NCI-H2171 treated with DMSO at 0.1 percent for 48 hours (cell line): ENCODE measurements at regions not wholly inside any gene's neighbourhood (a gene's known extent, or its start where the extent isn't known, plus 50 kb on each side); places are given as distances from the start of the nearest gene placed in this dataset.

Source experiments
- DNase-seq: peaks from one replicate; lab custom pipeline; 2025; lab: John Stamatoyannopoulos, UW

DNA sequence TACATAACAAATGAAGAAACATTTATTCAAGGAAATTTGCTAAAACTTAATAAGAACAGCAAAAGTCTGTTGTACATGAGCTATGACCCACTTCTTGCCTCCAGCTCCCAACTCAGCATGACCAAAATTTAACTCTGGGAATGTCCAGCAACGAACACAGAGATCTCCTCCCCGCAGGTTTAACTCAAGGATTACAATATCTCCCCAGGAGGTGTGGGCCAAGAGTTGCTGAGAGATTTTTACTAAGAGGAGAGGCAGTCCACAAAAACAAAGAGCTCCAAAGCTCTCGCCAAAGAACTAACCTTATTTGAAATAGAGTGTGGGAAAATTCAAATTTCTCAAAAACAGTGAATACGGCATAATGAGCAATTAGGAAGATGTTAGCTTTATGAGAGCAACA lies 318.5 kb downstream of the GRB14 start:
- DNase-seq: no peak

DNA sequence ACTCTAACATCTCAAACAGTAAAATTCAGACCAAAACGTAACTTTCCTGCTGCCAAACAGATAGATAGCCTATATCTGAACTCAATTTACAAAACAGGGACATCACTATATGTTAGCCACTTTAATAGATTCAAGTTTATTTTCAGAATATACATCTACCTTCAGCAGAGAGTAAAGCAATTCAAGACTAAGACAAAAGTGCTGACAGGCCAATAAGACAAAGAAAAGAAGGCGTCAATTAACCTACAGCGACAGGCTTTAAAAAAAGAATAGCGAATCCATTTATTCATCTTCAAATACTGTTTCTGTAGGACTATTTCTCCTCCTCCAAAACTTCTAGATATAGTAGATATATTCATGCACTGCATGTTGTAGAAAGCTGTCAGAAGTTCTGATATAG lies 333.0 kb downstream of the GRB14 start:
- no peak for DNase-seq

DNA sequence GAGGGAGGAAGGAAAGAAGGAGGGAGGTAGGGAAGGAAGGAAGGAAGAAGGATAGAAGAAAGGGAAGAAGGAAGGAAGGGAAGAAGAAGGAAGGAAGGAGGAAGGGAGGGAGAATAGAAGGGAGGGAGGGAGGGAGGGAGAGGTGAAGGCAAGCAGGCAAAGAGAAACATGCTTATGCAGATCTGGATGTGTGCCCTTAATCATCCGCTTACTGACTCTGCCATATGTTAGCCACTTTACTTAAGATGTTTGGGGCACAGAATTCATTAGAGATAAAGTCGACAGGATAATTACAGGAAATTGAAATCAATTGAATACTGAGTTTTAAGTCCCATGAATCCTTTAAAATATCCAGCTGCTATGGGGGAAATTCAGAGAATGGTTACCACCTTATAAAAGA lies 334.2 kb downstream of the GRB14 start:
- DNase-seq: peak; percentile 37

DNA sequence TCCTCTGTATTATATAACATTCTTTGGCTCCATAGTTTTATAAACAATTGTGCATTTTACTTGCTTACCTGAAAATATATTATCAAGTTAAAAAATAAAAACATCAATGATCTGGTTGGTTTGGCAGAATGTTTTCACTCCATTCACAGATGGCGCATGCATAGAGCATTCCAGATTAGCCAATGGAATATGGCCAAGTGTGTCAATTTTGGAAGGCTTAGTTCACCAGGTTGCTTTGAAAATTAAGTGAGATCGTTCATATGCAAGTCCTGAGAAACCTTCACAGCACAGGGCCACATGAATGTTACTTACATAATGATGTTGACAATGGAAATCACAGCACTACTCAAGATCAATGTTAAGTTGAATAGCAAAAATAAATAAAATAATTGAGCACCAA lies 335.7 kb downstream of the GRB14 start:
- DNase-seq: no peak

DNA sequence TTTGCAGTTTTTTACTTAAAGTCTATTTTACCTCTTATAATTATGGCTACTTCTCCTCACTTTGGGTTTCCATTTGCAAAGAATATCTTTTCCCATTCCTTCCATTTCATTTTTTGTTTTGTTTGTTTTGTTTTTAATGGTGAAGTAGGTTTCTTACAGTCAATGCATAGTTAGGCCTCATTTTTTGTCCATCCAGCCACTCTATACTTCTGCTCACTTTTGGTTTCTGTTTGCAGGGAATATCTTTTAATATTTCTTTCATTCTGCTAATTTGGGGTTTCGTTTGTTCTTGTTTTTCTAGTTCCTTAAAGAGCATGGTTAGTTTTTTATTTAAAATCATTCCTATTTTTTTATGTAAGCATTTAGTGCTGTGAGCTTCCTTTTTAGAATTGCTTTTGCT lies 339.4 kb downstream of the GRB14 start:
- DNase-seq: no peak

DNA sequence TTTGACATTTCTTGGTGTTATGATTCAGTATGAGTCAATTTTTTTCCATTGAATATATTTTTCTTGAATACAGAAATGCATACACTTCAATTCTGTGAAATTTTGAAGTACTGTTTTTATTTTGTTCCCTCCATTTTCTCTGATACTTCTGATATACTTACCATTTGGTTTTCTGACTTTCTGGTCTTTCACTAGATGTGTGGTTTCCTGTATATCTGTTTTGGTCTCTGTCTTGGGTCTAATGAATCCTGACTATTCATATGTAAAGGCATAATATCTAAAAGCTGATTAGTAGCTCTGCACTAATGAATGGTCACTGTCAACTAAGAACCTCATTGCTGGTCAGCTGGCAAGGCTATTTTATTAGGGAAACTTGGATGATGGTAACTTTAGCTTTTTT lies 345.6 kb downstream of the GRB14 start:
- DNase-seq: no peak

DNA sequence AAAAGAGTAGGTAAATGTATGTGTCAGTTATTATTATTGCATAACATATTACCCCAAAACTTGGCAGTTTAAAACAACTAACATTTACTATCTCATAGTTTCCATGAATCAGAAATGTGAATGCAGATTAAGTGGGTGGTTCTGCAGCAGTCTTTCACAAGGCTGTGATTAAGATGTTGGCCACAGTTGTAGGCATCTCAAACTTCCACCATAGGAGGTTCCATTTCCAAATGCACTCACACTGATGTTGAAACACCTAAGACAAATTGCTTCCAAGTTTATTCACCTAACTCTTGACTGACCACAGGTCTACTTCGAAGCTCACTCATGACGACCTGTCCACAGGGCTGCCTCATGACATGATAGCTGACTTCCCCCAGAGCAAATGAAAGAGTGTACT lies 360.8 kb downstream of the GRB14 start:
- no peak for DNase-seq

DNA sequence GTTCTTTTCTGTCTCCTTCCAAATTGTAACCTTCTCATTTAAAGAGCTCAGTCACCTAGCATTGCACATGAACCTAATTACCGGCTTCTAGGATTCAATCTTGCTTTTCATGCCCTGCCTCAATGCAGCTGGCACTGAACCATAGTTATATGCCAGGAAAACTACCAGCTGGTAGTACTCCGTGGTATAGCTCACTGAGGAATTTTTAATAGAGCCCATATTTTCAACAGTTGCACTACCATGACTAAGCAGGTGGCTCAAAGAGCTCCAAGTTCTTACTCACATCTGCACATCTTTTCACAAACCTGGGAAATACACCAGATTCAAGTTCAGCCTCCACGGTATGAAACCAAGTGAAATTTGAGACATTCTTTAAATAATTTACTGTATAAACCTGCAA lies 363.5 kb downstream of the GRB14 start:
- DNase-seq: no peak

DNA sequence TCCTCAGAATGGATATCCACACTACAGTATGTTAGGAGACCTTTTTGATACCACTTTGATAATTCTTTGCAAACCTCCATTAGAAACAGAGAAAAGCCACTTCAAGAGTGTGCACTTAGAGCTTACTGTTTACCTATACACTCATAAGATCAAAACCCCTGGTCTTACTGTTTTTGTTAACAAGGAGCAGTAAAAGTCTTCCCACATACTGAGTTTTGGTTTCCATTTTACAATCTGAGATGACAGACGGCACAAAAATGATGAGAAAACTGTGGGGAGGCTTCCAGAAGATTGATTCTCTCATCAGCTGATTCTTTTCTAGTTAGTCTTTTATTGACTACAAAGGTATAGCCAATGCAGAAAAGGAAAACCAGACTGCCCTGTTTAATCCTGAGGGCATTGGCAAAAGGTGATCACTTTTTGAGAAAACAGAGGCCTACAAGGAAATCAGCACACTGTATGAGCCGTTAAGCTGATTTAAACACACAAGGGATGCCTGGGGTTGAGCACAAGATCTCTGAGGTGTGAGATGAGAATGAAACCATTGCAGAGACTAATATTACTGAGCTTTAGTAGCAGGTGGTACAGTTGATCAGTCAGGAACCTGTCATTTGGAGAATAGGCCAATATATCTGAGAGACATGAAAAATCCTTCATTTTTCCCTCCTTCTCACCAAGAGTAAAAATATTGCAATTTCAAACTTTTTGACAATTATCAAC lies 368.6 kb downstream of the GRB14 start:
- no peak for DNase-seq

DNA sequence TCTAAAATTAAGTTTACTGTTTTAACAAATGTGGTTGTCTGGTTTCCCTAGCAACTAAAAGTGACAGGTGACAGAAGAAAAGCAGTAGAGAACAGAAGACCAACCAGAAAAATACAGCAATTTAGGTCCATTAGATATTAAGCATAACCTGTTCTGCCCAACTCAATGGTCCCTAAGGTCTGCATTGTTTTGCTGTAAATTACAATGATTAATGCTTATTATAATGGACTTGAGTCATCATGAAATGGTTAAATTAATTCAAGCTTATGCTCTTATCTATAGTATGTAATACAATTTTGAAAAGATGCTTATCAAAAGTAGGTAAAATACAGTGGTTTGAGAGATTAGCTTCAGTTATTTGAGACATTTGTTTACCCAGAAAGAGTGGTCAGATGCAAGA lies 378.0 kb downstream of the GRB14 start:
- DNase-seq: no peak

DNA sequence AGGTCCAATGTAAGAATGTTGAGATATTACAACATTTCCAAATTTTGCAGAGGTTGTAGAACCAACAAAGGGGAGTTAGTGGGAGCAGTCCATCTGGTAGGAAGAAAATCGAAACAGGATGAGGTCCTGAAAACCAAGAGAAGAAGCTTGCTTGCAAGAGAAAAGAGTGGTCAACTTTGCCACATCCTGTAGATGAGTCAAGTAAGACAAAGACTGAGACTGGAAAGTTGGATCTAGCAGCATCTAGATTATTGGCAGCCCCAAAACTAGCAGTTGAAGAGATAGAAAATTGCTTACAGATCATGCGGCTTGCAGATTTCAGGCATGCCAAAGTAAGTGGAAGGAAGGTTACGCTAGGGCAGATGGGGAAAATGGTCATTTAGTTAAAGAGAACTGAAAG lies 378.9 kb downstream of the GRB14 start:
- DNase-seq: no peak

DNA sequence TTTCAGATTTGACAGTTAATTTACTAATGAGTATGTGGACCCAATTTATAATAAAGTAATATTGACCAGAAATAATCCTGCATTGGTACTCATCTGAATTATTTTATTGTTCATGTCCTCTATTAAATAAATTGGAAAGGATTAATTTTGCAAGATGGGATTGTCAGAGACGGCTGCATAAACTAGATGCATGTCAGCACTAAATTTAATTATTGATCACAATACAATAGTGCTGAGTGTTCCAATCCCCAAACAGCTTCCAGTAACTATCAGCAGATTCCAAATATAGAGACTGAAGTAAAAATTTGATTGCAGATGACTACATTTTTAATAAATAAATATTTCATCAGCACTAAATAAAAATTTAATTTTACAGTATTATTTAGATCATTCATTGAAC lies 387.2 kb downstream of the GRB14 start:
- no peak for DNase-seq

DNA sequence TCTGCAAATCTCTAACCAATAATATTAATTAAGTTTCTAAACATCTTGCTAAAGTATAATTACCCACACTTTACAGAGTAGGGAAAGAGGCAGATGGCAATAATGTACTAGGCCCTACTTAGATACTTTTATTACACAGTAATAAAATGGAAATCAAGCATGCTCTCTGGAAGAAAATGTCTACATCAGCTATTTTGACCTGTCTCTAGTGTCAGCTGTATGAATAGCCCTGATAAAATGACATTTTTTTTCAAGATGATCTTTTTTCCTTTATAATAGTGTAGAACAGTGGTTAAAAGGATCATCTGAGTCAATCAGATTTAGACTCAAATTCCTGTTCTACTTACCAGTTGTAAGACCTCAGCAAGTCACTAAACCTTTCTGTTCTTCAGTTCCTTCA lies 397.3 kb downstream of the GRB14 start:
- DNase-seq: no peak

DNA sequence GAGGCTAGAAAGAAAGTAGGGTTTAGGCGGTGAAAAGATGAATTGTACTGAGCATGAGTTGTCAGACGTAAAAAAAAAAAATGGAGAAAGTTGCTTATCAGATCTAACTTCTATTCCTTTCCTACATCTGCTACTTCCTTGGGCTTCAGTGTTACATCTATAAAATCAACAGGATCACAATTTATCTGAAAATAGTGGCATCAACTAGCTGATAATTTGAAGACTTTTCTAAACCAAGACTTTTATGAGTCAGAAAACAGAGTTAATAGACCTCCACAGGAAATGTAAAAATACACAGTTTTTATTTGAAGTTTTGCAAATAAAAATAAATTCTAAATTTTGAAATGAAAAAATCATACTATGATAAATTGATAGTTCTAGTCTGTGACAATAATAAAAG lies 399.8 kb downstream of the GRB14 start:
- no peak for DNase-seq

DNA sequence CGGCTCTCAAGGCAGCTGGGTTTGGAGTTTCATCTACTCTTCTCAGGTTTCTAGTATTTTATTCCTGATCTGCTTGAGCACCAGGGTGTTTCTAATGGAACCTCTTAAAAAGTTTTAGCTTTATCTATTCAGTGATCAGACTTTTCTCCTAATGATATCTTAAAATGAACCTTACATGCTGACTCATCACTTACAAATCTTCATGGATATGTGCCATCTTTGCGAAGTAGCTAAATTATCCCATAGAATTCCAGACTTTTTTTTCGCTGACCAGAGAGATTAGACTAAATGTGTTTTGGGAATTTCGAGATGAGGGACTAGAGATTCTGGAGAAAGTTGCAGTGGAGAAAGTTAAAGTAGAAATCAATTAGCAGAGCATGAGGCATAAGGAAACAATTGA lies 401.0 kb downstream of the GRB14 start:
- no peak for DNase-seq

DNA sequence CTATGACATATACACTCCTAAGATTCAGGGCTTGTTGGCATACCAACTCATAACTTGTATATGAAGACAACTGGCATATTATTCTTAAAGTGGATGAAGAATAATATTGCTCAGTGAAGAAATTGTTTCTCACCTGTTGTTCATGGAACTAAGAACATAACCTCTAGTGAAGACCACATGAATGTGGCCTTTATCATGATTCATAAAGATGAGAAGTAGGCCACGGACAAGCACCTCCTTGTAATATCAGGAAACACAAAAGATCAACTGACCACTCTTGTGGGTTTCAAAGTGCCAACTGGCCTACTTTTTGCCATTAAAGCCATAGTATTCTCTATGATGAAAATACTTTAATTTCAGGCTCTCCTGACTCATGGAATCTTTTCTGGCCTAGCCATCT lies 407.4 kb downstream of the GRB14 start:
- no peak for DNase-seq

DNA sequence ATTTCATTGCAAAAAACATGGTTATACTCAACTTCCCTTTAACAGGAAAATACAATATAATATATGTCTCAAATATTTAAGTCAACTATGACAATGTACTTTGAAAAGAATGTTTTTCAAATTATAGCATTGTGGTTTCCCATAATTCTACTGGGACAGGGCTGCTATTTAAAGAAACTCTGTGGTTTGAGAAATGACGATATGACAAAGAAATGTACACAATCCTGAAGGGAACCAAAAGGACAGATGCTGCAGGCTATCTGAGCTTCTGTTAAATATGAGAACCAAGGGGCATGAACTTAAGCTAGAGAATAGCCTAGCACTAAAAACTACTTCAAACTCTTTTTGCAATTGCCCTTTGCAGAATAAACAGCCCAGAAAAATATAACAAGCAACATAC lies 415.9 kb downstream of the GRB14 start:
- no peak for DNase-seq

DNA sequence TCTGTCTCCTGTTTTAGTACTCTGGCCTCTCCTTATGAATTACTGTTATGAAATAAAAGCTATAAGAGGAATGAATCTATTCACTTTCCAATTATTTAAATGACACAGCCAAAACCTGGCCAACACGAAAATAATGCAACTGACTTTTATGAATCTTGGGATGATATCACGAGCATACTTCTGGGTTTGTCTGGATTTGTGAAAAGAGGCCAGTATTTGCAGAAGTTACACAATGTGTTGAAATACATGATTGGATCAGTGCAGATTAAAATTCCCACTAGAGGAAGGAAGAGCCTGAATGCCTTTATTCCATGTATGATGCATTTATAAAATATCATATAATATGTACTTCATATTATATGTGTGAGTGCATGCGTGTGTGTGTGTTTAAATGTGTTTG lies 418.2 kb downstream of the GRB14 start:
- DNase-seq: no peak

DNA sequence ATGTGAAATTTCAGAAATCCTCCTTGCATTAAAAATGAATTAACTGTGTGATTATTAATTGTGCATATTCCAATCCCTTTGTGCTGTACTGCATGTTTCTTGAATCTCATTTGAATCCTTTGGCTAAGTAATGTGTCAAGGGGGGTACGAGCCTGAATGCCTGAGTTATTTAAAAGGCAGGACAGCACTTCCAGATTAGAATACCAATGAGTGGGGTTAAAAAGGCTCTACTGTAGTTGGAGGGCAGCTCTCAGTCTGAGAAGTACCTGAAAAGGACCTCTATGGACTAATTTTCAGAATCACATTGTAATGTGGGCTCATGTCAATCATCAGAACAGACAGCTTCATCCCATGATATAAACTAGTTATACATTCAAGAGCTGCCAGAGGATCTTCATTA lies 423.0 kb downstream of the GRB14 start:
- DNase-seq: no peak

DNA sequence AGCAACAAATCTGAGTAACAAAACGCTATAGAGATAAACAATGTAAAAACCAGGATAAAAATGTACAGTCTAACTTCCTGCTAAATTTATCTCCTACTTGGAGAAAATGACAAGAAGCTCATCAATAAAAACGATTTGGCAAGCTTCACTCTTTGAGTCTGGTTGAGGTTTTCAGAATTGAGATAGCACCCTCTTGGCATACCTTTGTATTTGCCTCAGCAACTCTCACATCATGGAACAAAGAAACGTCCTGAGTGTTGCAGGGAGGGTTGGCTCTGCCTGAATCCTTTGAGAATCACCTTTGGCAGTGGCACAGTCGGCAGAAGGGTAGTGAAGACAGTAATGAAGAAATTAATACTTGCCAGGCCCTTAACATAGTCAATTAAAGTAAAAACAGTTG lies 430.6 kb downstream of the GRB14 start:
- no peak for DNase-seq

DNA sequence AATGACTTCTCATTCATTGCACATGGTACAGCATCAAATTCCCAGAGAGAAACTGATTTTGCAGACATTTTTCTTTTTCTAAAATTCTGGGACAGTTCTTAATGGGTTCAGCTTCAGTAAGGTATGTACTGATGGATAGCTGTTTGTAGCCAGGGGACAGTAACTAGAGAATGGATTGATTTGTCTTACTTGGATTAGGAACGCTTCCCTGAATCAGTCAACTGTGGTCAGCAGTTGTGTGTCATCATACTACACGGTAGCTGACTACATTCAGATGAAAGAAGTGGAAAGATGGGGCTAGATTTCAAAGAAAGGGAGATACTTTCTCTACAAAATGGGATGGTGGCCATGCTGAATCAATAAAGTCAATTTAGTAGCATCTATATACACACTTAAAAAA lies 431.4 kb downstream of the GRB14 start:
- no peak for DNase-seq

DNA sequence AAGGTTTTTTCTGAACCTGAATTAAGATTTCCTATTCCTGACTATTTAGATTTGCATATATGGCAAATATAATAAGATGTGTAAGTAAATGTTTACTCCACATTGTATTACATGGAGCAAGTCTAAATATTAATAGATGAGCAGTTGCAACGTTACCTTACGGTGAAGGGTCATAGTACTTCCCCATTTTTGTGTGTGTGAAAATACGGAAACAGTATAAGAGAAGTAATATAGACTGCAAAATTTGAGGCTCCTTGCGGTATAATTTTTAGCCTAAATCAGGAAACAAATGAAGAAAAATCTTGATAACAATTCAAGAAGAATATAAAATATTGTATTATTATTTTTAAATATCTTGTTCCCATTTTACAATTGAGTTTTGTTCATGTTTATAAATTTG lies 434.2 kb downstream of the GRB14 start:
- no peak for DNase-seq

DNA sequence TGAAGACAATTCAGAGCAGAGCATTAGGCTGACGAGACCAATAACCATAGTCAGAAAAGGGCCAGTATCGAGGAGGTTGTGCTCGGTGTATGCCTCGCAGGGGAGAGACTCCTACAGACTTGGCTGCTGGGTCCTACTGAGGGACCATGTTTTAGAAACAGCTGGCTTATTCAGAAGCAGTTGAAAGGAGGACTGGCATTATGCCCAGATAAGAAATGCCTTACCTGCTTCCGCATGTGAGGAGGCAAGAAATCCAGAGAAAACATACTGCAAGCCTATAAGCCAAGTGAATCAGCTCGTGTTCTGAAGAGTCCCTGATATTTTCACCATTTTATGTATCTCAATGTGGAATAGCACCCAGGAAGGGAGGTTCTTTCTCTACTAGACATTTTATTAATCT lies 434.7 kb downstream of the GRB14 start:
- peak; percentile 25 for DNase-seq

DNA sequence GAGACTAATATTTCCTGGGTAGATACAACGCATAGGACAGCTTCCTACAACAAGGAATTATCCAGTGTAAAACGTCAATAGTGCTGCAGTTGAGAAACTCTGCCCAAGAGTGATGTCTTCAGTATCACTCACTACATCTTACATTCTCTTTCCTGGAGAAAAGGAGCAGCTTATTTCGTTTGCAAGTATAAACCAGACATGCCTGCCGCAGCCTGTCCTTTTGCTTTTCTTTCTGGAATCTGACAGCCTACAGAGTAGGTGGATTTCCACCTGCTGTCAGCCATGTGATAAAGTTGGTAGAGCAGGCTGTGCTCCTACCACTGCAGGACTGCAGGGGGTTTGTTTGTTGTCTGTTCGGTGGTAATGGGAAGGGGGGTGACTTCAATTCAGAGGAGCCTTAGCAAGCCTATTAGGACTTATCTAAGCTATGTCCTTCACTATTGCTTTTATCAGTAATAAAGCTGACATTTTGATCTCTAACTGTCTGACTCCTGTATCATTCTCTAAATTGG lies 439.1 kb downstream of the GRB14 start:
- no peak for DNase-seq
